ENCODE measurements at regions not wholly inside any gene's neighbourhood (a gene's known extent, or its start where the extent isn't known, plus 50 kb on each side); places are given as distances from the start of the nearest gene placed in this dataset.

DNA sequence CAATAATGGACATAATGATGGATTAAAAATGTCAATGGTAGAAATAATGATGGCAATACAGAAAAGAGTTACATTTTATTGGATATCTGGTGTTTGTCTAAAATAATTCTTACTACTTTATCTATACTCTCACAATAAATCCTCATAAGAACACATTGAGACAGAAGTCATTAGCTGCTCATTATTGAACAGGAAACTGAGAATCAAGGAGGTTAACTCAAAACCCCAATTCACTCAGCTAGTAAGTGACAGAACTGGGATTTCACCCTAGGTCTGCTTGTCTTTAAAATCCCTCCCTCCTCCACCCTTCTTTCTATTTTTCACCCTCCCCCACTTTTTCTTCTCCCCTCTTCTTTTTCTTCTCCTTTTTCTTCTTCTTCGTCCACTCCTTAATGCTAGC is 285.8 kb upstream of the TNC start:
- no peak overlapping the region for H3K27ac ChIP-seq (ENCODE audit: low read length)
- H3K4me3 ChIP-seq (ENCODE audit: low read depth in 2 of 2, low read length in 2 of 2): no peak overlapping the region
- ChIA-PET CTCF (no interaction called here), POLR2A (no interaction called here)
- H3K9me3 ChIP-seq (ENCODE audit: control insufficient read depth, insufficient read depth, low read depth, low read length): no peaks in the 10 kb centered on the region
- no peak for DNase-seq (ENCODE audit: low read depth, low spot score)
- intact Hi-C loops (cut with micrococcal nuclease; ENCODE audit: unreplicated experiment): no loop called here
- no TSS peak for BruUV-seq (replicated peaks)
- H3K4me1 ChIP-seq (ENCODE audit: control insufficient read depth, insufficient read depth, low read length): no peaks in the 10 kb centered on the region
- TF ChIP-seq SIN3A (IDR thresholded peaks at IDR 0.05; ENCODE audit: borderline replicate concordance, insufficient read depth, low read depth, low read length) (no peak), TCF7L2 (IDR thresholded peaks at IDR 0.05; ENCODE audit: low read depth, low read length) (no peak), POLR2AphosphoS5 (IDR thresholded peaks at IDR 0.05; ENCODE audit: low read depth, low read length) (no peak), REST (IDR thresholded peaks at IDR 0.05; ENCODE audit: insufficient read depth in 1 of 2, low read depth in 2 of 2, low read length in 1 of 2) (no peak)
- TF ChIP-seq, protein P1, sequence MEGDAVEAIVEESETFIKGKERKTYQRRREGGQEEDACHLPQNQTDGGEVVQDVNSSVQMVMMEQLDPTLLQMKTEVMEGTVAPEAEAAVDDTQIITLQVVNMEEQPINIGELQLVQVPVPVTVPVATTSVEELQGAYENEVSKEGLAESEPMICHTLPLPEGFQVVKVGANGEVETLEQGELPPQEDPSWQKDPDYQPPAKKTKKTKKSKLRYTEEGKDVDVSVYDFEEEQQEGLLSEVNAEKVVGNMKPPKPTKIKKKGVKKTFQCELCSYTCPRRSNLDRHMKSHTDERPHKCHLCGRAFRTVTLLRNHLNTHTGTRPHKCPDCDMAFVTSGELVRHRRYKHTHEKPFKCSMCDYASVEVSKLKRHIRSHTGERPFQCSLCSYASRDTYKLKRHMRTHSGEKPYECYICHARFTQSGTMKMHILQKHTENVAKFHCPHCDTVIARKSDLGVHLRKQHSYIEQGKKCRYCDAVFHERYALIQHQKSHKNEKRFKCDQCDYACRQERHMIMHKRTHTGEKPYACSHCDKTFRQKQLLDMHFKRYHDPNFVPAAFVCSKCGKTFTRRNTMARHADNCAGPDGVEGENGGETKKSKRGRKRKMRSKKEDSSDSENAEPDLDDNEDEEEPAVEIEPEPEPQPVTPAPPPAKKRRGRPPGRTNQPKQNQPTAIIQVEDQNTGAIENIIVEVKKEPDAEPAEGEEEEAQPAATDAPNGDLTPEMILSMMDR (IDR thresholded peaks at IDR 0.05): no peak
- no peaks in the 10 kb centered on the region for H3K36me3 ChIP-seq (ENCODE audit: control insufficient read depth, insufficient read depth, low read length)
- ATAC-seq: no peak
- no peaks in the 10 kb centered on the region for H3K27me3 ChIP-seq (ENCODE audit: control insufficient read depth, insufficient read depth, low read length)
- in situ Hi-C loops (cut with HindIII; ENCODE audit: low pct_unique_long_range_greater_than_20kb, low sequenced_read_pairs): no loop called here

GRCh38 chr9:115404311-115404710 is 286.4 kb upstream of the TNC start:
- BruUV-seq (replicated peaks): no TSS peak
- DNase-seq (ENCODE audit: low read depth, low spot score): no peak
- in situ Hi-C loops (cut with HindIII; ENCODE audit: low pct_unique_long_range_greater_than_20kb, low sequenced_read_pairs): no loop called here

More at GRCh38 chr9:115404311-115404710, 286.4 kb upstream of the TNC start:
- Histone ChIP-seq H3K27me3 (ENCODE audit: control insufficient read depth, insufficient read depth, low read length) (no peaks in the 10 kb centered on the region), H3K4me3 (ENCODE audit: low read depth in 2 of 2, low read length in 2 of 2) (no peak overlapping the region), H3K36me3 (ENCODE audit: control insufficient read depth, insufficient read depth, low read length) (no peaks in the 10 kb centered on the region), H3K4me1 (ENCODE audit: control insufficient read depth, insufficient read depth, low read length) (no peaks in the 10 kb centered on the region), H3K27ac (ENCODE audit: low read length) (no peak overlapping the region), H3K9me3 (ENCODE audit: control insufficient read depth, insufficient read depth, low read depth, low read length) (no peaks in the 10 kb centered on the region)
- intact Hi-C loops (cut with micrococcal nuclease; ENCODE audit: unreplicated experiment): no loop called here
- no peak for ATAC-seq
- TF ChIP-seq TCF7L2 (IDR thresholded peaks at IDR 0.05; ENCODE audit: low read depth, low read length) (no peak), REST (IDR thresholded peaks at IDR 0.05; ENCODE audit: insufficient read depth in 1 of 2, low read depth in 2 of 2, low read length in 1 of 2) (no peak)
- ChIA-PET POLR2A (no interaction called here), CTCF (no interaction called here)
